GM23248 (cell line): ENCODE measurements at regions not wholly inside any gene's neighbourhood (a gene's known extent, or its start where the extent isn't known, plus 50 kb on each side); places are given as distances from the start of the nearest gene placed in this dataset.

ENCODE experiments used
- DNase-seq: peaks from one replicate; pipeline ENCODE4 v3.0.0-alpha.2; 2015
- H2AFZ ChIP-seq: fragments of 200-600 bp; sonication (generic); 2 replicates; pipeline ENCODE4 v1.6.1; 2016; ENCODE audit warnings: antibody characterized with exemption
- H3F3A ChIP-seq: fragments of 200-600 bp; sonication (generic); 2 replicates; pipeline ENCODE4 v1.6.1; 2016; ENCODE audit warnings: mild to moderate bottlenecking, antibody characterized with exemption, mixed run types; ENCODE audit not compliant: insufficient read depth
- H3K27ac ChIP-seq: fragments of 200-600 bp; sonication (generic); 2 replicates; pipeline ENCODE4 v1.5.1; 2016; ENCODE audit warnings: mild to moderate bottlenecking
- H3K27me3 ChIP-seq: fragments of 200-600 bp; sonication (generic); replicated peaks from 2 replicates; pipeline ENCODE4 v1.6.1; 2016; ENCODE audit warnings: mild to moderate bottlenecking; ENCODE audit not compliant: insufficient read depth
- H3K36me3 ChIP-seq: fragments of 200-600 bp; sonication (generic); 2 replicates; pipeline ENCODE4 v1.6.1; 2016; ENCODE audit warnings: low read depth, mild to moderate bottlenecking
- H3K4me1 ChIP-seq: fragments of 200-600 bp; sonication (generic); 2 replicates; pipeline ENCODE4 v1.6.1; 2016; ENCODE audit warnings: mild to moderate bottlenecking; ENCODE audit not compliant: insufficient read depth
- H3K4me2 ChIP-seq: fragments of 200-600 bp; sonication (generic); one replicate; pipeline ENCODE4 v1.6.1; 2016; ENCODE audit warnings: mild to moderate bottlenecking; ENCODE audit not compliant: unreplicated experiment
- H3K4me3 ChIP-seq: fragments of 200-600 bp; sonication (generic); 2 replicates; pipeline ENCODE4 v1.5.1; 2016; ENCODE audit warnings: mild to moderate bottlenecking
- H3K79me2 ChIP-seq: fragments of 200-600 bp; sonication (generic); 2 replicates; pipeline ENCODE4 v1.6.1; 2016; ENCODE audit warnings: mild to moderate bottlenecking; ENCODE audit not compliant: insufficient read depth
- H3K9ac ChIP-seq: fragments of 200-600 bp; sonication (generic); 2 replicates; pipeline ENCODE4 v1.6.1; 2016; ENCODE audit warnings: mild to moderate bottlenecking
- H3K9me2 ChIP-seq: fragments of 200-600 bp; sonication (generic); 2 replicates; pipeline ENCODE4 v1.6.1; 2016; ENCODE audit warnings: mixed run types, mild to moderate bottlenecking, moderate library complexity; ENCODE audit not compliant: insufficient read depth
- H3K9me3 ChIP-seq: fragments of 200-600 bp; sonication (generic); one replicate; pipeline ENCODE4 v1.6.1; 2017; ENCODE audit warnings: low read depth
- H4K20me1 ChIP-seq: fragments of 200-600 bp; sonication (generic); 2 replicates; pipeline ENCODE4 v1.6.0; 2016; ENCODE audit not compliant: insufficient read depth
- EZH2 ChIP-seq: fragments of 200-600 bp; sonication (generic); IDR thresholded peaks from 2 replicates; pipeline ENCODE4 v1.6.1; 2018; ENCODE audit warnings: antibody characterized with exemption, mild to moderate bottlenecking; ENCODE audit not compliant: insufficient read depth, poor library complexity, severe bottlenecking
- EZH2phosphoT487 ChIP-seq: fragments of 200-600 bp; sonication (generic); IDR thresholded peaks from 2 replicates; pipeline ENCODE4 v1.6.1; 2018; ENCODE audit warnings: antibody characterized with exemption, moderate library complexity, mild to moderate bottlenecking, low read depth; ENCODE audit not compliant: insufficient read depth
- WGBS, 2 experiments: methylation state at CpG; one replicate each; pipeline ENCODE4 v1.1.6; 2015 to 2017; ENCODE audit warnings: low lambda C conversion rate in 2 of 2, low coverage in 1 of 2; ENCODE audit errors: missing lambda C conversion rate in 2 of 2; 5-methylcytosine and 5-hydroxymethylcytosine counted together
- in situ Hi-C: fragments of 300-500 bp; cut with MboI; formaldehyde crosslinking; loops from 2 replicates; pipeline ENCODE4 v1.15.0; 2020

DNA sequence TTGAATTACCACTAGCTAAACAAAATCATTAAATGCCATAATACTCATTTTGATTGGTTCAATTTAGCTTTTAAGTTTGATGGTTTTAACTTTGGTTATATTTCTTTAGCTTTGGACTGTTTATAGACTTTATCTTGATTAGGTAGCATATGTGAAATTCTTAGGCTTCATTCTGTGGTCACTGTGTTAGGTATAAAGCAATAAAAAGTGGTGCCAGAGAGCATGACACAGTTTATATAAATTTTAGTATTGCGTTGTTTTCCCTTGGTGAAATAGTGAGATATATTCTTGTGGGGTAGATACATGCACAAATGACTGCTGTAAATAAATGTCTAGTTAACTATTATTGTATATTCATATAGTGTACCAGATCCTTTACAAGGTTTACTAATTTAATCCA lies 474.2 kb upstream of the GRID2 start:
- Histone ChIP-seq H3K9me3 (no peaks in the 10 kb centered on the region), H3K4me1 (no peaks in the 10 kb centered on the region), H3K9me2 (no peaks in the 10 kb centered on the region), H3K9ac (no peak overlapping the region), H3K4me2 (no peak overlapping the region), H3F3A (no peaks in the 10 kb centered on the region), H4K20me1 (no peaks in the 10 kb centered on the region), H3K27me3 (no peaks in the 10 kb centered on the region), H2AFZ (no peak overlapping the region), H3K36me3 (no peaks in the 10 kb centered on the region), H3K27ac (no peak overlapping the region), H3K4me3 (no peak overlapping the region), H3K79me2 (no peaks in the 10 kb centered on the region)
- 23 to 35% methylated on average over 1 of the region's 1 CpG for WGBS, 2 experiments
- no peak for TF ChIP-seq EZH2
- no peak for DNase-seq
- in situ Hi-C loops = no loop called here

DNA sequence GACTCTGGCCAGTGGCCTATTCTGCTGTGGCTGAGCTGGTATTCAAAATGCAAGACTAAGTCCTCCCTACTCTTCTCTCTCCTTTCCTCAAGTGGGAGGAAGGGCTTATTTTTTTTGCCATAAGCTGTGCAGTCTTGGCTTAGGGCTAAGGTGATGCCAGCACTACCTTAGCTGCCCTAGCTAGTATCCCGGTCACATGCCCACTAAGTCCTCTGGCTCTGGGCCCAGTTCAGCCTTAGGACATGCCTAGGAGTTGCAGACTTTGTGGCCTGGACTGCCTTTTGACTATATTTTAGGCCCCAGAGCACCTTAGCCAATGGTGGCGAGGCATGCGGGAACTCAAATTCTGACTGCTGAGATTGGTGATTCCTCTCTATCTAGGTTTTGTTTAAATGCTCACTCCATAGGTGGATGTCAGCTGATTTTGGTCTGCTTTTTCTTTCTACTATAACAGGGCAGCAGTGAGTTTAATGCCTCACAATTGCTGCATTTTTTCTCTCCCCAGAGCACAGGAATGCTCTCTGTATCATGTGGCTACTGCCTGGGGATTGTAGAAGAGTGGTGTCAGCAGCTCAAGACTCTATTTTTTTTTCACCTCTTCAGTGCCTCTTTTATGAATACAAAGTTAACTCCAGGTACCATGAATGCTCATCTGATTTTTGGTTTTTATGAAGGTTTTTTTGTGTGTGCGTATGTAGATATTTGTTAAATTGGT lies 472.9 kb upstream of the GRID2 start:
- no peak overlapping the region for H3K9ac ChIP-seq
- no peaks in the 10 kb centered on the region for H3K9me3 ChIP-seq
- 49 to 61% methylated on average over 4 of the region's 4 CpGs for WGBS, 2 experiments
- no peak overlapping the region for H3K27ac ChIP-seq
- H3K4me3 ChIP-seq = no peak overlapping the region
- no peaks in the 10 kb centered on the region for H3K4me1 ChIP-seq
- H2AFZ ChIP-seq = no peak overlapping the region
- no peaks in the 10 kb centered on the region for H3K79me2 ChIP-seq
- H3K27me3 ChIP-seq = no peaks in the 10 kb centered on the region
- H3F3A ChIP-seq = no peaks in the 10 kb centered on the region
- H3K9me2 ChIP-seq = no peaks in the 10 kb centered on the region
- in situ Hi-C loops = no loop called here
- H3K36me3 ChIP-seq = no peaks in the 10 kb centered on the region
- TF ChIP-seq EZH2 = no peak
- no peak for TF ChIP-seq EZH2phosphoT487
- no peak for DNase-seq
- H3K4me2 ChIP-seq = no peak overlapping the region
- no peaks in the 10 kb centered on the region for H4K20me1 ChIP-seq

DNA sequence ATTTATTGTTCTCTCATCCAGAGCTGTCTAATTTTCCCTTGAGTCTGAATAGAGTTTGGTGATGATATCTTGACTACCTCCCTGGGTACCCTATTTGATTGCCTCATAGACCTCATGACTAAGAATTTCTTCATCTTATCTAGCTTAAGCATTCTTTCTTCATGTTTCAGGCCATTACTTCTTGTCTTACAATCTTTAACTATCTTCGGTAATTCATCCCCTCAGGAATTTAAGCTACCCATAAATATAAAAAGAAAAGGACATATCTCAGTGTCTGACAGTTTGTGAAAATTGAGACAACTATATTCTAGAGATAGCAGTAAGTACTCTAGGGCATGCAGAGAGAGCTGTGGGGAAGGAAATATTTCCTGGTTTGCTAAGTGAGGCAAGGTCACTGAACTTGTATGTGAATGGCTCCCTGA lies 466.1 kb upstream of the GRID2 start:
- in situ Hi-C loops = no loop called here
- H4K20me1 ChIP-seq = no peaks in the 10 kb centered on the region
- no peaks in the 10 kb centered on the region for H3K27me3 ChIP-seq
- H3K79me2 ChIP-seq = no peaks in the 10 kb centered on the region
- H3K4me2 ChIP-seq = no peak overlapping the region
- H3K9me3 ChIP-seq = no peaks in the 10 kb centered on the region
- no peak overlapping the region for H3K4me3 ChIP-seq
- TF ChIP-seq EZH2phosphoT487 (no peak), EZH2 (no peak)
- H3K4me1 ChIP-seq = no peaks in the 10 kb centered on the region
- no peaks in the 10 kb centered on the region for H3K9me2 ChIP-seq
- WGBS, 2 experiments = 16 to 33% methylated on average over 1 of the region's 1 CpG
- no peak overlapping the region for H2AFZ ChIP-seq
- H3K9ac ChIP-seq = no peak overlapping the region
- H3K36me3 ChIP-seq = no peaks in the 10 kb centered on the region
- H3K27ac ChIP-seq = no peak overlapping the region
- no peaks in the 10 kb centered on the region for H3F3A ChIP-seq
- DNase-seq = no peak

DNA sequence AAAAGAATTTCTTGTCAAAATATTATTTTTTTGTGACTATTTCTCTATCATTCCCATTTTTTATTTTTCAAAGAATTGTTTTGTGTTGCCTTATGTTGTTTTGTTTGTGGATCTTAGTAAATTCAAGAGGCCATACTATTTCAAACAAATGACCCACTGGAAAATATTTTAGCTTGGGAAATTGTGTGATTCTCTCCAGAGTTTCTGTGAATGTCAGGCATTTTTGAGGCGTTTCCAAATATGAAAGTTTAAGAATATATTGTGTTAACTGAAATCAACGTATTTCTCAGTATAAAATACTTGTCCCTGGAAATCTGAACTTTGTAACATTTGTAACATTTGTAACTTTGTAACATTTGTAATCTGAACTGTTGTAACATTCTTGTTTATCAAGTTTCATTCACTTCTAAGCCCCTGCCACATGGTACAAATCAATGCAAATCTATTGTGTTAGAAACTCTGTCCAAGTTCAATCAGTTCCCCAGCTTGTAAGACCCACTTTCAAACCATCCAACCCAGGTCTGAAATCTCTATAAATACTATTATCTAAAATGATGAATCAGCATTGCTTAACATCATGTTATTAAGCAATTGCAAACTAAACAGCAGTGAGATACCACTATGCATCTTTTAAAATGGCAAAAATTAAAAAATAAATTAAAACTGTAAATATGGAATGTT lies 465.4 kb upstream of the GRID2 start:
- no peak overlapping the region for H3K4me3 ChIP-seq
- in situ Hi-C loops = no loop called here
- no peak overlapping the region for H3K4me2 ChIP-seq
- no peaks in the 10 kb centered on the region for H3F3A ChIP-seq
- H2AFZ ChIP-seq = no peak overlapping the region
- WGBS, 2 experiments = 4 to 7% methylated on average over 2 of the region's 2 CpGs
- no peaks in the 10 kb centered on the region for H3K9me3 ChIP-seq
- no peaks in the 10 kb centered on the region for H3K36me3 ChIP-seq
- no peak overlapping the region for H3K27ac ChIP-seq
- no peak for TF ChIP-seq EZH2phosphoT487
- TF ChIP-seq EZH2 = no peak
- no peaks in the 10 kb centered on the region for H3K9me2 ChIP-seq
- H3K4me1 ChIP-seq = no peaks in the 10 kb centered on the region
- H3K27me3 ChIP-seq = no peaks in the 10 kb centered on the region
- DNase-seq = no peak
- no peaks in the 10 kb centered on the region for H4K20me1 ChIP-seq
- H3K9ac ChIP-seq = no peak overlapping the region
- no peaks in the 10 kb centered on the region for H3K79me2 ChIP-seq
